HCT116 (cell line): ENCODE measurements at regions not wholly inside any gene's neighbourhood (a gene's known extent, or its start where the extent isn't known, plus 50 kb on each side); places are given as distances from the start of the nearest gene placed in this dataset.

Experiments
- ATAC-seq: fragments of 200-7000 bp; cut with Tn5 transposase; 2 replicates; pipeline ENCODE4 v1.9.1; 2020; ENCODE audit warnings: mild to moderate bottlenecking, moderate library complexity
- BruUV-seq: library from RNA; stranded (reverse); fragments of 400-500 nt; replicated peaks from 2 replicates; lab custom pipeline; 2021; lab: Mats Ljungman, UMichigan
- CTCF ChIA-PET: fragments of 300-600 bp; sonication (Branson Sonifier 250); formaldehyde crosslinking; loops from one replicate; lab custom pipeline; 2021; ENCODE audit warnings: antibody characterized with exemption; lab: Charles Lee
- POLR2A ChIA-PET: fragments of 300-600, 350-600 bp; sonication (Branson Sonifier 250); formaldehyde crosslinking; loops from one replicate; lab custom pipeline; 2021; ENCODE audit warnings: antibody characterized with exemption; lab: Charles Lee
- RAD21 ChIA-PET, 2 experiments: fragments of 300-600 bp; sonication (Branson Sonifier 250); formaldehyde crosslinking; loops; one replicate each; lab custom pipeline; 2023; ENCODE audit warnings: low total read pairs in 2 of 2; ENCODE audit not compliant: uncharacterized antibody in 2 of 2, unreplicated experiment in 2 of 2, low non-redundant PET in 1 of 2; lab: Charles Lee
- DNase-seq: peaks from one replicate; pipeline ENCODE4 v3.0.0-alpha.2; 2010; ENCODE audit warnings: low read depth, low spot score
- H2AFZ ChIP-seq: fragments of 200-600 bp; shearing (Covaris generic), sonication (generic); 2 replicates; pipeline ENCODE4 v1.6.1; 2017; ENCODE audit warnings: low read depth, mixed run types, mixed read lengths, antibody characterized with exemption, low read length; ENCODE audit not compliant: poor library complexity, severe bottlenecking
- H3K27ac ChIP-seq: 2 replicates; pipeline ENCODE4 v1.5.1; 2012; ENCODE audit warnings: low read depth, low read length
- H3K27me3 ChIP-seq: fragments of 200-600 bp; sonication (generic); 2 replicates; pipeline ENCODE4 v1.6.1; 2016; ENCODE audit warnings: mixed run types, low read length, mixed read lengths; ENCODE audit not compliant: insufficient read depth
- H3K36me3 ChIP-seq, 2 experiments: fragments of 200-500 bp in 1 of 2; fragments of 200-600 bp in 1 of 2; sonication (Bioruptor generic) in 1 of 2; sonication (generic) in 1 of 2; 2 replicates each; pipeline versions ENCODE4 v1.5.1 to v1.6.1; 2014 to 2016; ENCODE audit warnings: low read length in 2 of 2, inconsistent platforms in 1 of 2, mixed read lengths in 1 of 2, mixed run types in 1 of 2; ENCODE audit not compliant: insufficient read depth in 2 of 2, control insufficient read depth in 1 of 2
- H3K4me1 ChIP-seq, 2 experiments: fragments of 200-600 bp in 1 of 2; sonication (generic) in 1 of 2; 2 replicates each; pipeline versions ENCODE4 v1.5.1 to v1.6.1; 2012 to 2017; ENCODE audit warnings: low read length in 2 of 2, inconsistent platforms in 1 of 2, mild to moderate bottlenecking in 1 of 2, mixed read lengths in 1 of 2, mixed run types in 1 of 2, moderate library complexity in 1 of 2; ENCODE audit not compliant: insufficient read depth in 2 of 2, control insufficient read depth in 1 of 2
- H3K4me2 ChIP-seq: fragments of 200-600 bp; sonication (generic); 2 replicates; pipeline ENCODE4 v1.6.1; 2017; ENCODE audit warnings: mixed run types, low read length, mixed read lengths
- H3K4me3 ChIP-seq, 2 experiments: fragments of 200-600 bp in 1 of 2; sonication (generic) in 1 of 2; replicated peaks in 1 of 2; 2 replicates each; pipeline ENCODE4 v1.5.1; 2011 to 2016; ENCODE audit warnings: low read length in 2 of 2, control low read depth in 1 of 2, low read depth in 1 of 2, mild to moderate bottlenecking in 1 of 2, mixed read lengths in 1 of 2, mixed run types in 1 of 2
- H3K79me2 ChIP-seq: fragments of 200-600 bp; sonication (generic); 2 replicates; pipeline ENCODE4 v1.6.1; 2017; ENCODE audit warnings: mild to moderate bottlenecking, mixed run types, low read length, moderate library complexity, mixed read lengths; ENCODE audit not compliant: insufficient read depth
- H3K9ac ChIP-seq: fragments of 200-600 bp; sonication (generic); 2 replicates; pipeline ENCODE4 v1.6.1; 2016; ENCODE audit warnings: low read length, mixed read lengths
- H3K9me2 ChIP-seq: fragments of 200-600 bp; sonication (generic), shearing (Covaris generic); 2 replicates; pipeline ENCODE4 v1.6.1; 2017; ENCODE audit warnings: mixed run types, mild to moderate bottlenecking, moderate library complexity; ENCODE audit not compliant: insufficient read depth
- H3K9me3 ChIP-seq, 2 experiments: fragments of 200-500 bp in 1 of 2; fragments of 200-600 bp in 1 of 2; sonication (Bioruptor generic) in 1 of 2; sonication (generic) in 1 of 2; 2 replicates each; pipeline ENCODE4 v1.6.1; 2014 to 2017; ENCODE audit warnings: low read length in 2 of 2, mixed read lengths in 2 of 2, inconsistent platforms in 1 of 2, low read depth in 1 of 2, mild to moderate bottlenecking in 1 of 2, mixed run types in 1 of 2, moderate library complexity in 1 of 2; ENCODE audit not compliant: control insufficient read depth in 1 of 2, insufficient read depth in 1 of 2
- H4K20me1 ChIP-seq: fragments of 200-600 bp; sonication (generic), shearing (Covaris generic); 2 replicates; pipeline ENCODE4 v1.6.1; 2017; ENCODE audit warnings: mixed run types, mild to moderate bottlenecking, moderate library complexity; ENCODE audit not compliant: insufficient read depth
- CBX3 ChIP-seq: IDR thresholded peaks from 2 replicates; pipeline ENCODE4 v1.6.1; 2012; ENCODE audit warnings: low read depth
- CEBPB ChIP-seq: IDR thresholded peaks from 2 replicates; pipeline ENCODE4 v1.6.1; 2012; ENCODE audit warnings: low read depth
- POLR2AphosphoS5 ChIP-seq: IDR thresholded peaks from 2 replicates; pipeline ENCODE4 v1.6.1; 2011; ENCODE audit warnings: mild to moderate bottlenecking, low read depth, low read length, moderate library complexity
- REST ChIP-seq: IDR thresholded peaks from 2 replicates; pipeline ENCODE4 v1.6.1; 2012; ENCODE audit warnings: low read depth
- YY1 ChIP-seq: IDR thresholded peaks from 2 replicates; pipeline ENCODE4 v1.6.1; 2011; ENCODE audit warnings: low read length, low read depth, moderate library complexity, mild to moderate bottlenecking; ENCODE audit not compliant: insufficient replicate concordance; ENCODE audit errors: extremely low read depth
- intact Hi-C: fragments of 100-400 bp; cut with micrococcal nuclease; formaldehyde crosslinking; loops from 2 replicates; pipeline ENCODE4 v1.10.0; 2022

GRCh38 chr12:132384916-132385774 is 55.8 kb upstream of the GALNT9 start:
- no peak overlapping the region for H2AFZ ChIP-seq
- BruUV-seq = no TSS peak
- no peak overlapping the region for H3K9ac ChIP-seq
- no peaks in the 10 kb centered on the region for H3K36me3 ChIP-seq
- H3K9me3 ChIP-seq = no peaks in the 10 kb centered on the region
- ChIA-PET CTCF (no interaction called here), POLR2A (no interaction called here), RAD21 (no interaction called here)
- ATAC-seq (no peak), DNase-seq (no peak)
- intact Hi-C loops = no loop called here
- no peaks in the 10 kb centered on the region for H3K79me2 ChIP-seq
- no peak overlapping the region for H3K27ac ChIP-seq
- H3K4me2 ChIP-seq = no peak overlapping the region
- no peak overlapping the region for H3K4me3 ChIP-seq
- H4K20me1 ChIP-seq = no peaks in the 10 kb centered on the region
- TF ChIP-seq CEBPB (no peak), CBX3 (no peak), REST (no peak), YY1 (no peak), POLR2AphosphoS5 (no peak)
- TF ChIP-seq, all 23 proteins: peak for 0
- Histone ChIP-seq H3K9me2 (no peaks in the 10 kb centered on the region), H3K4me1 (0 out of 4 replicates have a peak, but pooled peaks cover 0 to under 1% of the 10 kb centered on the region in 2 experiments), H3K27me3 (peaks cover 28% of the 10 kb centered on the region)
